C4-2B (cell line): ENCODE measurements at regions not wholly inside any gene's neighbourhood (a gene's known extent, or its start where the extent isn't known, plus 50 kb on each side); places are given as distances from the start of the nearest gene placed in this dataset.

Source experiments
- CTCF ChIP-seq: fragments of 450-650 bp; conservative IDR thresholded peaks from 2 replicates; pipeline ENCODE4 v1.5.1; 2017; ENCODE audit warnings: mild to moderate bottlenecking
- ZFX ChIP-seq: fragments of 450-650 bp; IDR thresholded peaks from 2 replicates; pipeline ENCODE4 v1.6.1; 2017

GRCh38 chr4:85084371-85085094 lies 118.0 kb upstream of the WDFY3 start:
- TF ChIP-seq CTCF, result peak; percentile 80
- TF ChIP-seq ZFX, result no peak
